Activated T-helper 17 cell treated with anti-CD3 and anti-CD28 coated beads, Interleukin-2, amount 50 U/mL, for 72 hours (primary cell): ENCODE measurements at regions not wholly inside any gene's neighbourhood (a gene's known extent, or its start where the extent isn't known, plus 50 kb on each side); places are given as distances from the start of the nearest gene placed in this dataset.

Experiments
- ATAC-seq: fragments of 150-1000 bp; cut with Tn5 transposase; replicated peaks from 2 replicates; pipeline ENCODE4 v1.10.0; 2021; ENCODE audit warnings: mild to moderate bottlenecking, moderate library complexity
- H3K27ac Mint-ChIP-seq: one replicate; pipeline ENCODE4 v1.8.0; 2022; ENCODE audit warnings: mixed read lengths
- H3K27me3 Mint-ChIP-seq: one replicate; pipeline ENCODE4 v1.8.0; 2022; ENCODE audit warnings: mixed read lengths
- H3K36me3 Mint-ChIP-seq: one replicate; pipeline ENCODE4 v1.8.0; 2022; ENCODE audit warnings: low read depth, mild to moderate bottlenecking, mixed read lengths
- H3K4me1 Mint-ChIP-seq: one replicate; pipeline ENCODE4 v1.8.0; 2022; ENCODE audit warnings: mixed read lengths
- H3K4me3 Mint-ChIP-seq: one replicate; pipeline ENCODE4 v1.8.0; 2022; ENCODE audit warnings: mild to moderate bottlenecking, mixed read lengths
- H3K9me3 Mint-ChIP-seq: one replicate; pipeline ENCODE4 v1.8.0; 2022; ENCODE audit warnings: mixed read lengths

GRCh38 chr4:89420507-89420906 is 112.9 kb upstream of the GPRIN3 start:
- Mint-ChIP-seq H3K27ac (no peak overlapping the region), H3K4me3 (no peak overlapping the region), H3K4me1 (no peaks in the 10 kb centered on the region), H3K9me3 (no peaks in the 10 kb centered on the region), H3K36me3 (no peaks in the 10 kb centered on the region), H3K27me3 (no peaks in the 10 kb centered on the region)
- ATAC-seq = no peak

- Mint-ChIP-seq H3K27me3 (no peaks in the 10 kb centered on the region), H3K4me3 (no peak overlapping the region), H3K27ac (peak overlapping the region; percentile 12), H3K36me3 (no peaks in the 10 kb centered on the region), H3K4me1 (no peaks in the 10 kb centered on the region), H3K9me3 (no peaks in the 10 kb centered on the region)
- ATAC-seq = no peak
These were observed 111.6 kb upstream of the GPRIN3 start for GRCh38 chr4:89419111-89419695.

- no peak overlapping the region for H3K4me3 Mint-ChIP-seq
- no peaks in the 10 kb centered on the region for H3K27me3 Mint-ChIP-seq
- H3K27ac Mint-ChIP-seq = peak overlapping the region; percentile 3
- no peaks in the 10 kb centered on the region for H3K4me1 Mint-ChIP-seq
- no peaks in the 10 kb centered on the region for H3K9me3 Mint-ChIP-seq
- no peak for ATAC-seq
- H3K36me3 Mint-ChIP-seq = no peaks in the 10 kb centered on the region
These were observed 109.4 kb upstream of the GPRIN3 start for GRCh38 chr4:89416960-89417359.

DNA sequence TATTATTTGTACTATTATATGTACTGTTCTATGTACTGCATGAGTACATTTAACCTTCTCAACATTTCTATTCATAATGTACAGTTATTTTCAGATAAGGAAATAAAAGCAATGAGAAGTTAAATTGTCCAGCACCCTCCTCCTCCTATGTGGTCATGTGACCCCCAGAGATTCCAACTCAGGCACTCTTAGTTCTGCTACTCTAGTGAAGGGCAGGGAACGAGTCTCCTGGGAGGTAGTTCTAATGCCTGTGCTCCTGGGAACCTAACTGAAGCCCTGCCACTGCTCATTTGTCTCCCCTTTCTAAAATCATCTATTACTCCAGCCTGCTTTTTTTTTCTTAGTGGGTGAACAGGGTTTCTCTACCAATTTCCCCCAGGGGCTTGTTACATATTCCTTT is 105.9 kb upstream of the GPRIN3 start:
- Mint-ChIP-seq H3K4me3 (no peak overlapping the region), H3K9me3 (no peaks in the 10 kb centered on the region), H3K27me3 (peaks cover 2% of the 10 kb centered on the region), H3K4me1 (no peaks in the 10 kb centered on the region), H3K27ac (no peak overlapping the region), H3K36me3 (no peaks in the 10 kb centered on the region)
- no peak for ATAC-seq

DNA sequence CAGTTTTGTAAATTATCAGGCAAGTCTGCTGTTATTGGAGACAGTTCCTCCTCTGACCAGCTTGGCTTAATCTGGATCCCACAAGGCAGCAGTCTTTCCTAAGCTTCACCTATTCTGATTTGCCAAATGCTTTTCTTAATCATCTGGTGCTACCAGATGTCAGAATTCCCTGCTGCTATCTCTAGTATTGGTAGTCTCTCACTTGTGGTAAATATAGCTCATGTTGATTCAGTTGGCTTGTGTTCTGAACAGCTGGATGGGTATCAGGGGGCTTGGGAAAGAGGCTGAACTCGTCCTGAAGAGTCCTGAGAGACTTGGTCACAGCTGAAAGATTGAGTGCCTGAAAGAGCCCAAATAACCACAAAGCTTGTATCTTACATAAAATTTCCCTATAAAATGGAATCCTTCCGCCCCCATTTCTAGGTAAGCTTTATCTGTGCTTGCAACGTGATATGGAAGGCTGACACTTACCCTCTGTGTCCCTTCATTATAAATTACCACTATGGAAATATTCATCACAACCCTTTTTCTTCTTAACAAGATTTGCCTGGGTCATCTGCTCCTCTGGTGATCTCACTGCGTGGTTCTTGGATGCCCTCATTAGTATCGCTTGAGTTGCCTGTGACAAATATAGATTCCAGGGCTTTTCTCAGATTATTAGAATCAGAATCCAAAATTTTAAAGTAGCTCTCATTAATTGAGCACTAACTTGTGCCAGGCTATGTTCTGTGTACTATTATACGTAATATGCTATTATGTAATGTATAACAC is 104.1 kb upstream of the GPRIN3 start:
- Mint-ChIP-seq H3K27me3 (peaks cover 2% of the 10 kb centered on the region), H3K4me3 (no peak overlapping the region), H3K9me3 (no peaks in the 10 kb centered on the region), H3K36me3 (no peaks in the 10 kb centered on the region), H3K27ac (no peak overlapping the region), H3K4me1 (no peaks in the 10 kb centered on the region)
- ATAC-seq = no peak

DNA sequence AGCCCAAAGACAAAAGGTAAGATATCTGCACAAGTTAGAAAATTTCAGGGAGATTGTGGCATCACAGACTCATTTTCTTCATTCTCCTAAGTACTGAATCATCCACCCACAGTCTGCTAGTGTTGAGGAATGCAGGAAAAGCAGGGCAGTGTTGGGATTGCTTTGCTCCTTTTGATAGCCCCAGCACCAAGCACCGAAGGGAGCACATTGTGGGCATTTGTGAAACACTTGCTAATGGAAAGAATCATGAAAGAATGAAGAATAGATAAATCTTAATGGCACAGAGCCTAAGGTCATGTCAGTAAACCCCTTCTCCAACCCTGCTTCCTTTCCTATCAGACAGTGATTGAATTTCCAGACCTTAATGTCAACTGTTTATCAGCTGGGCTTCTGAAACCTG is 103.1 kb upstream of the GPRIN3 start:
- Mint-ChIP-seq H3K27ac (no peak overlapping the region), H3K4me3 (no peak overlapping the region), H3K4me1 (no peaks in the 10 kb centered on the region), H3K36me3 (no peaks in the 10 kb centered on the region), H3K9me3 (no peaks in the 10 kb centered on the region), H3K27me3 (peaks cover 2% of the 10 kb centered on the region)
- ATAC-seq = no peak

GRCh38 chr4:89404530-89404929 is 96.9 kb upstream of the GPRIN3 start:
- no peaks in the 10 kb centered on the region for H3K27me3 Mint-ChIP-seq
- H3K9me3 Mint-ChIP-seq = no peaks in the 10 kb centered on the region
- no peak for ATAC-seq
- H3K36me3 Mint-ChIP-seq = no peaks in the 10 kb centered on the region
- H3K4me1 Mint-ChIP-seq = no peaks in the 10 kb centered on the region
- H3K4me3 Mint-ChIP-seq = no peak overlapping the region
- H3K27ac Mint-ChIP-seq = no peak overlapping the region

DNA sequence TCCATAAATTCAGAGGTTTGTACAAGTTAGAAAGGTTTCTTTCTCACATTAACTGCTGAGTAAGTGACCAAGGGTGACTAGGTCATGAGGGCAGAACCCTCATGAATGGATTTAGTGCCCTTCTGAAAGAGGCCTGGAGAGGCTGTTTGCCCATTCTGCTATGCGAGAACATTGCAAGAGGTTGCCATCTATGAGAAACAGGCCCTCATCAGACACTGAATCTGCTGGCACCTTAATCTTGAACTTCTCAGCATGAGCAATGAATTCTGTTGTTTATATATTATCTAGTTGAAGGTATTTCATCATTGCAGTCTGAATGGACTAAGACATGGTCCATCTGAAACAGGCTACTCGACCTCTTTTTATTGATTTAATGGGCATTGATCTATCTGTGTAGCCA is 96.2 kb upstream of the GPRIN3 start:
- no peaks in the 10 kb centered on the region for H3K27me3 Mint-ChIP-seq
- no peaks in the 10 kb centered on the region for H3K9me3 Mint-ChIP-seq
- no peak overlapping the region for H3K4me3 Mint-ChIP-seq
- H3K36me3 Mint-ChIP-seq = no peaks in the 10 kb centered on the region
- H3K27ac Mint-ChIP-seq = no peak overlapping the region
- no peaks in the 10 kb centered on the region for H3K4me1 Mint-ChIP-seq
- ATAC-seq = no peak

DNA sequence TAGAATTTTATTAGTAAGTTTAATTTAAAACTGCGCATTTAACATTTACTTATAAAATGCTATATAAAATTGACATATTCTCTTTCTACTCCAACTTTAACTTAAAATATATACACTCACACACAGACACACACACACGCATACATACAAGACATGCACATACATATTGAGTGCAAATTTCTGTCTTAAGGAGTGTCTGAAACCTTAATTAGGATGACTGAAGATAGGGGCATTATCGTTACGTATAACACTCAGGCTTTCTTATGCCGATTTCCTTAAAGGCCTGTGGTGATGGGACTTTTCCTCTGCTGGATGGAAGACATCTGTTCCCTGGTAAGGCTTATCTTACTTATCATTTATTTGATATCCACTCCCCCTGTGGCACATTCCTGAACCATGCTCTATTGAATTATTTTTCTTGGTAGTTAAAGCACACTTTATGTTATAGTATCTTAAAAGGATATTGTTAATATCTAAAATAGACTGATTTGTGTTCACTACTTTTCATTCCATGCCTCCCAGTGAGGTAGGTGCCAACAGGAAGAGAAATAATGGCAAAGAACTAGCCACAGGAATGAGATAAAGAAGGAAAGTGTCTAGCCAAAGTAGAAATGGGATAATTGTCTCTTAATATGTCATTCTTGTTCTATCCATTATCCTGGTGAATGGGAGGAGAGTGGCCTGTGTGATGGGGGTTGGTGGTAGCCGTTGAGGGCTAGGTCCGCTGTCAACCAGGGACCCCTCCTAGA is 92.9 kb upstream of the GPRIN3 start:
- Mint-ChIP-seq H3K27me3 (no peaks in the 10 kb centered on the region), H3K4me1 (no peaks in the 10 kb centered on the region), H3K27ac (no peak overlapping the region), H3K9me3 (no peaks in the 10 kb centered on the region), H3K36me3 (no peaks in the 10 kb centered on the region), H3K4me3 (no peak overlapping the region)
- ATAC-seq = no peak

DNA sequence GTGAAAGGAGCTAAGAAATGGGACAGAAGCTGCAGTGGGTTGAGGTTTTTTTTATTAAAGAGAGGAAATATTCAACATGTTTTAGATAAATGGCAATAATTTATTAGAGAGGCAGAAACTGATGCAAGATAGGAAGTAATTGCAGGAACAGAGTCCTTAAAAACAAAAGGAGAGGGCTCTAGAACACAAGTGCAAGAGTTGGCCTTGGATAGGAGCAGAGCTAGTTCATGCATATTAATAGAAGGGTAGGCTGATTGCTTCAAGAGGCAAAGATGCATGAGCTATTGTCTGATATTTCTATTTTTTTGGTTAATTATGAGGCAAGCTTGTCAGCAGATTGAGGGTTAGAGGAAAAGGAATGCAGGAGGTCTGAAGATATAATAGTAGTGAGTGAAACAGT is 91.0 kb upstream of the GPRIN3 start:
- Mint-ChIP-seq H3K4me3 (no peak overlapping the region), H3K27ac (no peak overlapping the region), H3K9me3 (no peaks in the 10 kb centered on the region), H3K36me3 (no peaks in the 10 kb centered on the region), H3K4me1 (no peaks in the 10 kb centered on the region), H3K27me3 (no peaks in the 10 kb centered on the region)
- ATAC-seq = no peak

- no peak for ATAC-seq
- no peak overlapping the region for H3K4me3 Mint-ChIP-seq
- no peaks in the 10 kb centered on the region for H3K36me3 Mint-ChIP-seq
- no peaks in the 10 kb centered on the region for H3K4me1 Mint-ChIP-seq
- no peaks in the 10 kb centered on the region for H3K27me3 Mint-ChIP-seq
- no peaks in the 10 kb centered on the region for H3K9me3 Mint-ChIP-seq
- H3K27ac Mint-ChIP-seq = no peak overlapping the region
These were observed 90.5 kb upstream of the GPRIN3 start for GRCh38 chr4:89398146-89398545.

DNA sequence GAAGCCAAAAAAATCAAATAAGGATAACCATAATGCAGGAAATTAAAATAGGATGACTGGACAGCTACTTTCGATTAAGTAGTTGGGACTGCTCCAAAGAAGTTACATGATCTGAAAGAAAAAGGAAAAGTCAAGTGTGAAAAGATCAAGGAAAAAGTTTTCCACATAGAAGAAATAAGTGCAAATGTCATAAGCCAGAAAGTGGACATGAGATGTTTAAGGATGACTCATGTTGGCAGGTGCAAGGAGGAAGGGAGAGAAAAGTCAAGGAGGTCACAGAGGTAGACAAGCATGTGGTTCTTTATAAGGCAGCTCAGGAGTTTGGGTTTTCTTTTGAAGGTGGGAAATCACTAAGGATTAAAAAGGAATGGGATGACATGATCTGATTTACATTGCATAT is 89.8 kb upstream of the GPRIN3 start:
- no peak overlapping the region for H3K27ac Mint-ChIP-seq
- no peak overlapping the region for H3K4me3 Mint-ChIP-seq
- H3K36me3 Mint-ChIP-seq = no peaks in the 10 kb centered on the region
- no peaks in the 10 kb centered on the region for H3K4me1 Mint-ChIP-seq
- no peaks in the 10 kb centered on the region for H3K27me3 Mint-ChIP-seq
- no peaks in the 10 kb centered on the region for H3K9me3 Mint-ChIP-seq
- ATAC-seq = no peak

DNA sequence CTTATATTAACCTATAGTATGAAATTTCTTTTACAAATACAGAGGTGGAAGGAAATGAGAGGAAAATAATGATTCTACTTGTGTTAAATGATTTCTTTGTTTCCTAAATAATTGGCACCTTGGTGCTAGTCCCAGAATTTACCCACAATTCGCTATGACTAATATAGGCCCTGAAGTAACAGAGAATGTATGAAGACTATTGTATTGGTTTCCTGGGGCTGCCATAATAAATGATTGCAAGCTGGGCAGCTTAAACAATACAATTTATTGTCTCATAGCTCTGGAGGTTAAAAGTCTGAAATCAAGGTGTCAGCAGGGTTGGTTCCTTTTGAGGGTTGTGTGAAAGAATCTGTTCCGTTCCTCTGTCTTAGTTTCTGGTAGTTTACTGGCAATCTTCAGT is 74.8 kb upstream of the GPRIN3 start:
- no peaks in the 10 kb centered on the region for H3K4me1 Mint-ChIP-seq
- H3K4me3 Mint-ChIP-seq = no peak overlapping the region
- no peak for ATAC-seq
- peaks cover 9% of the 10 kb centered on the region for H3K9me3 Mint-ChIP-seq
- H3K36me3 Mint-ChIP-seq = no peaks in the 10 kb centered on the region
- no peak overlapping the region for H3K27ac Mint-ChIP-seq
- H3K27me3 Mint-ChIP-seq = no peaks in the 10 kb centered on the region

DNA sequence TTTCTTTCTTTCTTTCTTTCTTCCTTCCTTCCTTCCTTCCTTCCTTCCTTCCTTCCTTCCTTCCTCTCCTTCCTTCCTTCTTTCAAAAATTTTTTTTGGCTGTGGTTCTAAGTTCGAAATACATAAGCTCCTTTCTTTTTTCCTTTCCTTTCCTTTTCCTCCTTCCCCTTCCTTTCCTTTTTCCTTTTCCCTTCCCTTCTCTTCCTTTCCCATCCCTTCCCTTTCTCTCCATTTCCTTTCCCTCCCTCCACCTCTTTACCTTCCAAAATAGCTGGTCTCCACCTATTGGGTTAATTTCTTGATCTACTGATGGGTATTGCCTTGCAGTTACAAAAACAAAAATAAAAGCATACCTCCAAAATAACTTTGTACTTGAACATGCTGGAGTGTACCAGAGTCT is 73.4 kb upstream of the GPRIN3 start:
- Mint-ChIP-seq H3K27me3 (no peaks in the 10 kb centered on the region), H3K4me3 (no peak overlapping the region), H3K36me3 (no peaks in the 10 kb centered on the region), H3K9me3 (peaks cover 9% of the 10 kb centered on the region), H3K27ac (no peak overlapping the region), H3K4me1 (no peaks in the 10 kb centered on the region)
- no peak for ATAC-seq

GRCh38 chr4:89379511-89380044 is 72.0 kb upstream of the GPRIN3 start:
- ATAC-seq = no peak
- no peaks in the 10 kb centered on the region for H3K36me3 Mint-ChIP-seq
- no peak overlapping the region for H3K4me3 Mint-ChIP-seq
- peaks cover 9% of the 10 kb centered on the region for H3K9me3 Mint-ChIP-seq
- H3K27ac Mint-ChIP-seq = no peak overlapping the region
- no peaks in the 10 kb centered on the region for H3K4me1 Mint-ChIP-seq
- H3K27me3 Mint-ChIP-seq = no peaks in the 10 kb centered on the region
